Mononuclear cell (primary cell): ENCODE measurements at regions not wholly inside any gene's neighbourhood (a gene's known extent, or its start where the extent isn't known, plus 50 kb on each side); places are given as distances from the start of the nearest gene placed in this dataset.
"Not testable (repeated sequence)": the region's sequence is repeated elsewhere in the genome, so short reads cannot be mapped to it uniquely, and the experiment has no call there.

ENCODE experiments used
- H3K27me3 ChIP-seq: 2 replicates; pipeline ENCODE4 v1.6.0; 2011; ENCODE audit warnings: low read length, control low read depth; ENCODE audit not compliant: insufficient read depth
- H3K4me1 ChIP-seq: 2 replicates; pipeline ENCODE4 v1.5.1; 2011; ENCODE audit warnings: mild to moderate bottlenecking, low read length, control low read depth; ENCODE audit not compliant: insufficient read depth
- H3K4me3 ChIP-seq: 2 replicates; pipeline ENCODE4 v1.5.1; 2011; ENCODE audit warnings: mild to moderate bottlenecking, low read length, moderate library complexity
- H3K9me3 ChIP-seq: 2 replicates; pipeline ENCODE4 v1.5.1; 2011; ENCODE audit warnings: low read depth, mild to moderate bottlenecking, control low read depth, low read length

- Histone ChIP-seq H3K4me3 (no peak overlapping the region), H3K4me1 (no peaks in the 10 kb centered on the region), H3K9me3 (peaks cover 13% of the 10 kb centered on the region), H3K27me3 (no peaks in the 10 kb centered on the region)
Observed at GRCh38 chr2:199216253-199216652, 241.5 kb downstream of the SATB2 start.

GRCh38 chr2:199207011-199207410 is 250.7 kb downstream of the SATB2 start:
- Histone ChIP-seq H3K9me3 (peaks cover 6% of the 10 kb centered on the region), H3K4me1 (no peaks in the 10 kb centered on the region), H3K4me3 (no peak overlapping the region), H3K27me3 (no peaks in the 10 kb centered on the region)

GRCh38 chr2:199206536-199206935 is 251.2 kb downstream of the SATB2 start:
- Histone ChIP-seq H3K9me3 (peaks cover 3% of the 10 kb centered on the region), H3K27me3 (no peaks in the 10 kb centered on the region), H3K4me3 (no peak overlapping the region), H3K4me1 (no peaks in the 10 kb centered on the region)

GRCh38 chr2:199202964-199203363 is 254.8 kb downstream of the SATB2 start:
- Histone ChIP-seq H3K27me3 (no peaks in the 10 kb centered on the region), H3K4me1 (no peaks in the 10 kb centered on the region)

GRCh38 chr2:199201539-199201938 is 256.2 kb downstream of the SATB2 start:
- H3K4me1 ChIP-seq = no peaks in the 10 kb centered on the region
- no peaks in the 10 kb centered on the region for H3K9me3 ChIP-seq
- no peak overlapping the region for H3K4me3 ChIP-seq
- no peaks in the 10 kb centered on the region for H3K27me3 ChIP-seq

More at GRCh38 chr2:199202964-199203363, 254.8 kb downstream of the SATB2 start:
- Histone ChIP-seq H3K4me3 (no peak overlapping the region), H3K9me3 (no peaks in the 10 kb centered on the region)

GRCh38 chr2:199199797-199200196 is 257.9 kb downstream of the SATB2 start:
- no peak overlapping the region for H3K4me3 ChIP-seq
- no peaks in the 10 kb centered on the region for H3K9me3 ChIP-seq
- no peaks in the 10 kb centered on the region for H3K27me3 ChIP-seq

GRCh38 chr2:199197448-199197847 is 260.3 kb downstream of the SATB2 start:
- Histone ChIP-seq H3K27me3 (no peaks in the 10 kb centered on the region), H3K9me3 (no peaks in the 10 kb centered on the region), H3K4me1 (no peaks in the 10 kb centered on the region), H3K4me3 (no peak overlapping the region)

More at GRCh38 chr2:199199797-199200196, 257.9 kb downstream of the SATB2 start:
- H3K4me1 ChIP-seq = no peaks in the 10 kb centered on the region

GRCh38 chr2:199196686-199197085 is 261.1 kb downstream of the SATB2 start:
- Histone ChIP-seq H3K27me3 (no peaks in the 10 kb centered on the region), H3K4me1 (no peaks in the 10 kb centered on the region), H3K4me3 (no peak overlapping the region), H3K9me3 (no peaks in the 10 kb centered on the region)

GRCh38 chr2:199195927-199196502 is 261.7 kb downstream of the SATB2 start:
- H3K4me1 ChIP-seq = no peaks in the 10 kb centered on the region
- no peaks in the 10 kb centered on the region for H3K9me3 ChIP-seq
- H3K4me3 ChIP-seq = no peak overlapping the region
- no peaks in the 10 kb centered on the region for H3K27me3 ChIP-seq

GRCh38 chr2:199191461-199191860 is 266.3 kb downstream of the SATB2 start:
- H3K9me3 ChIP-seq = no peaks in the 10 kb centered on the region
- no peaks in the 10 kb centered on the region for H3K4me1 ChIP-seq
- no peak overlapping the region for H3K4me3 ChIP-seq
- no peaks in the 10 kb centered on the region for H3K27me3 ChIP-seq

- Histone ChIP-seq H3K9me3 (no peaks in the 10 kb centered on the region), H3K4me1 (no peaks in the 10 kb centered on the region), H3K27me3 (no peaks in the 10 kb centered on the region), H3K4me3 (no peak overlapping the region)
Observed at GRCh38 chr2:199189229-199189628, 268.5 kb downstream of the SATB2 start.

- Histone ChIP-seq H3K4me3 (no peak overlapping the region), H3K27me3 (no peaks in the 10 kb centered on the region), H3K4me1 (no peaks in the 10 kb centered on the region), H3K9me3 (no peaks in the 10 kb centered on the region)
Observed at GRCh38 chr2:199186301-199186751, 271.4 kb downstream of the SATB2 start.

- not testable (repeated sequence) for H3K9me3 ChIP-seq, H3K27me3 ChIP-seq, H3K4me1 ChIP-seq, H3K4me3 ChIP-seq
Observed at GRCh38 chr2:199185174-199185573, 272.6 kb downstream of the SATB2 start.

- Histone ChIP-seq H3K9me3 (no peaks in the 10 kb centered on the region), H3K27me3 (no peaks in the 10 kb centered on the region), H3K4me1 (no peaks in the 10 kb centered on the region), H3K4me3 (no peak overlapping the region)
Observed at GRCh38 chr2:199163613-199164458, 293.9 kb downstream of the SATB2 start.

GRCh38 chr2:199160677-199161465 is 296.9 kb downstream of the SATB2 start:
- H3K4me1 ChIP-seq = no peaks in the 10 kb centered on the region
- H3K4me3 ChIP-seq = no peak overlapping the region
- no peaks in the 10 kb centered on the region for H3K27me3 ChIP-seq
- no peaks in the 10 kb centered on the region for H3K9me3 ChIP-seq
